CD8-positive, alpha-beta memory T cell (primary cell): ENCODE measurements at regions not wholly inside any gene's neighbourhood (a gene's known extent, or its start where the extent isn't known, plus 50 kb on each side); places are given as distances from the start of the nearest gene placed in this dataset.

ENCODE experiments used
- CTCF ChIA-PET: fragments of 350-600 bp; sonication (Branson Sonifier 250); formaldehyde crosslinking; loops from one replicate; lab custom pipeline; 2021; ENCODE audit warnings: antibody characterized with exemption; lab: Charles Lee
- POLR2A ChIA-PET: fragments of 350-600 bp; sonication (Branson Sonifier 250); formaldehyde crosslinking; loops from one replicate; lab custom pipeline; 2021; ENCODE audit warnings: antibody characterized with exemption; lab: Charles Lee
- DNase-seq, 5 donors: peaks; one replicate each; pipeline versions ENCODE4 v3.0.0 to v3.0.0-alpha.2; 2020 to 2022; ENCODE audit warnings: mixed read lengths in 1 of 5
- H3K27ac ChIP-seq: one replicate; pipeline ENCODE4 v1.7.0; 2013; ENCODE audit warnings: low read depth, mild to moderate bottlenecking, low read length, moderate library complexity
- H3K27me3 ChIP-seq: 2 replicates; pipeline ENCODE4 v1.7.0; 2013; ENCODE audit warnings: low read length, mild to moderate bottlenecking; ENCODE audit not compliant: insufficient read depth, poor library complexity, severe bottlenecking
- H3K36me3 ChIP-seq: 2 replicates; pipeline ENCODE4 v1.7.0; 2013; ENCODE audit warnings: mild to moderate bottlenecking, low read length, moderate library complexity; ENCODE audit not compliant: insufficient read depth
- H3K4me1 ChIP-seq: 2 replicates; pipeline ENCODE4 v1.7.0; 2013; ENCODE audit warnings: mild to moderate bottlenecking, low read length, moderate library complexity; ENCODE audit not compliant: insufficient read depth
- H3K4me3 ChIP-seq: 2 replicates; pipeline ENCODE4 v1.7.0; 2013; ENCODE audit warnings: mild to moderate bottlenecking, low read length
- H3K9me3 ChIP-seq: 2 replicates; pipeline ENCODE4 v1.7.0; 2013; ENCODE audit warnings: mild to moderate bottlenecking, low read length
- H3K27ac Mint-ChIP-seq, 8 donors: one replicate each; pipeline ENCODE4 v1.8.0; 2020 to 2021; ENCODE audit warnings: mixed read lengths in 8 of 8, mild to moderate bottlenecking in 6 of 8, inconsistent platforms in 3 of 8, moderate library complexity in 3 of 8
- H3K27me3 Mint-ChIP-seq, 2 donors: one replicate each; pipeline ENCODE4 v1.8.0; 2020 to 2021; ENCODE audit warnings: mixed read lengths in 2 of 2, mild to moderate bottlenecking in 1 of 2, moderate library complexity in 1 of 2
- H3K36me3 Mint-ChIP-seq, 3 donors: one replicate each; pipeline ENCODE4 v1.8.0; 2020 to 2021; ENCODE audit warnings: mixed read lengths in 3 of 3, inconsistent platforms in 1 of 3, mild to moderate bottlenecking in 1 of 3
- H3K4me1 Mint-ChIP-seq, 3 donors: one replicate each; pipeline ENCODE4 v1.8.0; 2020 to 2021; ENCODE audit warnings: mixed read lengths in 3 of 3, inconsistent platforms in 1 of 3, mild to moderate bottlenecking in 1 of 3
- H3K4me3 Mint-ChIP-seq, 7 donors: one replicate each; pipeline ENCODE4 v1.8.0; 2020 to 2021; ENCODE audit warnings: mixed read lengths in 7 of 7, mild to moderate bottlenecking in 6 of 7, moderate library complexity in 4 of 7, inconsistent platforms in 2 of 7
- H3K9me3 Mint-ChIP-seq, 5 donors: one replicate each; pipeline ENCODE4 v1.8.0; 2020 to 2022; ENCODE audit warnings: mixed read lengths in 5 of 5, mild to moderate bottlenecking in 3 of 5, moderate library complexity in 2 of 5, inconsistent platforms in 1 of 5

GRCh38 chr4:159009521-159009920 lies 93.4 kb upstream of the RAPGEF2 start:
- ChIA-PET POLR2A (no interaction called here), CTCF (no interaction called here)
- H3K9me3 ChIP-seq: no peaks in the 10 kb centered on the region
- H3K4me1 ChIP-seq: no peaks in the 10 kb centered on the region
- H3K36me3 Mint-ChIP-seq: no peaks in the 10 kb centered on the region
- H3K27me3 ChIP-seq: no peaks in the 10 kb centered on the region
- H3K27ac Mint-ChIP-seq: no peak overlapping the region
- H3K36me3 ChIP-seq: no peaks in the 10 kb centered on the region
- no peak overlapping the region for H3K27ac ChIP-seq
- no peak overlapping the region for H3K4me3 Mint-ChIP-seq
- H3K9me3 Mint-ChIP-seq: no peaks in the 10 kb centered on the region
- H3K4me3 ChIP-seq: no peak overlapping the region
- DNase-seq: no peak
- H3K4me1 Mint-ChIP-seq: no peaks in the 10 kb centered on the region
- peaks cover 10 to 34% of the 10 kb centered on the region in 2 donors for H3K27me3 Mint-ChIP-seq

- ChIA-PET CTCF (no interaction called here), POLR2A (no interaction called here)
- Histone ChIP-seq H3K4me3 (no peak overlapping the region), H3K4me1 (no peaks in the 10 kb centered on the region), H3K27ac (no peak overlapping the region), H3K27me3 (no peaks in the 10 kb centered on the region), H3K36me3 (no peaks in the 10 kb centered on the region), H3K9me3 (no peaks in the 10 kb centered on the region)
- no peak overlapping the region for H3K4me3 Mint-ChIP-seq
- H3K27ac Mint-ChIP-seq: no peak overlapping the region
- H3K4me1 Mint-ChIP-seq: no peaks in the 10 kb centered on the region
- no peaks in the 10 kb centered on the region for H3K36me3 Mint-ChIP-seq
- DNase-seq: no peak
- peaks cover 10 to 32% of the 10 kb centered on the region in 2 donors for H3K27me3 Mint-ChIP-seq
- no peaks in the 10 kb centered on the region for H3K9me3 Mint-ChIP-seq
Measured at GRCh38 chr4:159010100-159010499, 92.8 kb upstream of the RAPGEF2 start.

- no peaks in the 10 kb centered on the region for H3K9me3 ChIP-seq
- no peak overlapping the region for H3K4me3 ChIP-seq
- Mint-ChIP-seq H3K36me3 (no peaks in the 10 kb centered on the region), H3K27me3 (peaks cover 10 to 32% of the 10 kb centered on the region in 2 donors), H3K4me3 (no peak overlapping the region), H3K4me1 (no peaks in the 10 kb centered on the region), H3K9me3 (no peaks in the 10 kb centered on the region), H3K27ac (peak overlapping the region in 1 of 8 donors; percentile 62)
- no peak overlapping the region for H3K27ac ChIP-seq
- ChIA-PET POLR2A (no interaction called here), CTCF (interaction anchor here (0.5 kb wide), 1 partner anchor 230 kb away, joined by 3 read pairs; no protein-coding TSS in a partner anchor)
- H3K36me3 ChIP-seq: no peaks in the 10 kb centered on the region
- DNase-seq: no peak
- H3K27me3 ChIP-seq: no peaks in the 10 kb centered on the region
- no peaks in the 10 kb centered on the region for H3K4me1 ChIP-seq
Measured at GRCh38 chr4:159010563-159011260, 92.2 kb upstream of the RAPGEF2 start.

- no peak overlapping the region for H3K4me3 Mint-ChIP-seq
- no peak for DNase-seq
- H3K27ac Mint-ChIP-seq: no peak overlapping the region
- H3K9me3 Mint-ChIP-seq: no peaks in the 10 kb centered on the region
- no peaks in the 10 kb centered on the region for H3K36me3 ChIP-seq
- no peaks in the 10 kb centered on the region for H3K9me3 ChIP-seq
- H3K4me1 ChIP-seq: no peaks in the 10 kb centered on the region
- no peaks in the 10 kb centered on the region for H3K36me3 Mint-ChIP-seq
- no peaks in the 10 kb centered on the region for H3K27me3 ChIP-seq
- peaks cover 7 to 25% of the 10 kb centered on the region in 2 donors for H3K27me3 Mint-ChIP-seq
- H3K4me1 Mint-ChIP-seq: no peaks in the 10 kb centered on the region
- no peak overlapping the region for H3K4me3 ChIP-seq
- ChIA-PET POLR2A (no interaction called here), CTCF (no interaction called here)
- H3K27ac ChIP-seq: no peak overlapping the region
Measured at GRCh38 chr4:159012381-159012780, 90.5 kb upstream of the RAPGEF2 start.

GRCh38 chr4:159013692-159014091 lies 89.2 kb upstream of the RAPGEF2 start:
- Mint-ChIP-seq H3K27me3 (peaks cover 7 to 22% of the 10 kb centered on the region in 2 donors), H3K4me1 (no peaks in the 10 kb centered on the region), H3K27ac (no peak overlapping the region), H3K36me3 (no peaks in the 10 kb centered on the region), H3K9me3 (no peaks in the 10 kb centered on the region), H3K4me3 (no peak overlapping the region)
- Histone ChIP-seq H3K4me1 (no peaks in the 10 kb centered on the region), H3K36me3 (no peaks in the 10 kb centered on the region), H3K27ac (no peak overlapping the region), H3K9me3 (no peaks in the 10 kb centered on the region), H3K27me3 (no peaks in the 10 kb centered on the region), H3K4me3 (no peak overlapping the region)
- CTCF ChIA-PET: no interaction called here
- no peak for DNase-seq
- POLR2A ChIA-PET: no interaction called here

GRCh38 chr4:159014859-159015258 lies 88.0 kb upstream of the RAPGEF2 start:
- Histone ChIP-seq H3K27ac (no peak overlapping the region), H3K4me1 (no peaks in the 10 kb centered on the region), H3K36me3 (no peaks in the 10 kb centered on the region), H3K9me3 (no peaks in the 10 kb centered on the region), H3K27me3 (no peaks in the 10 kb centered on the region), H3K4me3 (no peak overlapping the region)
- no peaks in the 10 kb centered on the region for H3K36me3 Mint-ChIP-seq
- no peaks in the 10 kb centered on the region for H3K9me3 Mint-ChIP-seq
- ChIA-PET POLR2A (no interaction called here), CTCF (no interaction called here)
- H3K27me3 Mint-ChIP-seq: peaks cover 6 to 18% of the 10 kb centered on the region in 2 donors
- no peak overlapping the region for H3K4me3 Mint-ChIP-seq
- H3K4me1 Mint-ChIP-seq: no peaks in the 10 kb centered on the region
- DNase-seq: no peak
- no peak overlapping the region for H3K27ac Mint-ChIP-seq

GRCh38 chr4:159015841-159016240 lies 87.0 kb upstream of the RAPGEF2 start:
- Mint-ChIP-seq H3K4me1 (no peaks in the 10 kb centered on the region), H3K27ac (no peak overlapping the region), H3K36me3 (no peaks in the 10 kb centered on the region), H3K9me3 (no peaks in the 10 kb centered on the region), H3K27me3 (peaks cover 1 to 9% of the 10 kb centered on the region in 2 donors), H3K4me3 (no peak overlapping the region)
- Histone ChIP-seq H3K4me1 (no peaks in the 10 kb centered on the region), H3K27ac (no peak overlapping the region), H3K4me3 (no peak overlapping the region), H3K9me3 (no peaks in the 10 kb centered on the region), H3K36me3 (no peaks in the 10 kb centered on the region), H3K27me3 (no peaks in the 10 kb centered on the region)
- no peak for DNase-seq
- ChIA-PET POLR2A (no interaction called here), CTCF (interaction anchor here (1.3 kb wide), 1 partner anchor 164 kb away, joined by 3 read pairs; no protein-coding TSS in a partner anchor)

GRCh38 chr4:159016593-159017024 lies 86.3 kb upstream of the RAPGEF2 start:
- no peaks in the 10 kb centered on the region for H3K9me3 ChIP-seq
- no peaks in the 10 kb centered on the region for H3K27me3 ChIP-seq
- no peaks in the 10 kb centered on the region for H3K36me3 ChIP-seq
- CTCF ChIA-PET: interaction anchor here (1.3 kb wide), 1 partner anchor 165 kb away, joined by 3 read pairs; no protein-coding TSS in a partner anchor
- H3K4me3 Mint-ChIP-seq: no peak overlapping the region
- no peak overlapping the region for H3K4me3 ChIP-seq
- H3K4me1 Mint-ChIP-seq: no peaks in the 10 kb centered on the region
- no peaks in the 10 kb centered on the region for H3K9me3 Mint-ChIP-seq
- no peaks in the 10 kb centered on the region for H3K4me1 ChIP-seq
- no peak for DNase-seq
- no peak overlapping the region for H3K27ac Mint-ChIP-seq
- peaks cover 1 to 7% of the 10 kb centered on the region in 2 donors for H3K27me3 Mint-ChIP-seq
- H3K27ac ChIP-seq: no peak overlapping the region
- POLR2A ChIA-PET: no interaction called here
- H3K36me3 Mint-ChIP-seq: no peaks in the 10 kb centered on the region
